ENCODE measurements at regions not wholly inside any gene's neighbourhood (a gene's known extent, or its start where the extent isn't known, plus 50 kb on each side); places are given as distances from the start of the nearest gene placed in this dataset.
A peak's percentile ranks its signal among the peaks of the same experiment; 100 is the strongest.

- BruUV-seq (replicated peaks) = no TSS peak
- CTCF ChIA-PET = interaction anchor here (0.6 kb wide), 1 partner anchor 388 kb away, joined by 3 read pairs; no protein-coding TSS in a partner anchor
- FAIRE-seq = no peak
Measured at GRCh38 chr5:74570250-74570649, 70.3 kb downstream of the ENC1 start.

More at GRCh38 chr5:74570250-74570649, 70.3 kb downstream of the ENC1 start:
- Histone ChIP-seq H3K9me1 (replicated peaks; ENCODE audit: control insufficient read depth, extremely low read depth, insufficient read depth, low read length) (no peaks in the 10 kb centered on the region), H3K79me2 (ENCODE audit: control insufficient read depth, insufficient read depth, low read length) (no peaks in the 10 kb centered on the region), H3K9me3 (replicated peaks; ENCODE audit: control insufficient read depth, insufficient read depth, low read length) (no peaks in the 10 kb centered on the region), H3K27me3 (ENCODE audit: control insufficient read depth in 2 of 2, insufficient read depth in 2 of 2, low read length in 2 of 2) (no peaks in the 10 kb centered on the region), H3K36me3 (ENCODE audit: control insufficient read depth in 2 of 2, extremely low read depth in 1 of 2, insufficient read depth in 2 of 2, low read length in 2 of 2) (no peaks in the 10 kb centered on the region), H3K4me3 (replicated peaks in 1 of 3; ENCODE audit: insufficient read depth in 1 of 3, low read depth in 1 of 3, low read length in 3 of 3) (no peak overlapping the region), H3K4me2 (ENCODE audit: insufficient read depth, low read length) (no peak overlapping the region), H2AFZ (ENCODE audit: low read depth, low read length) (no peak overlapping the region), H3K4me1 (ENCODE audit: control insufficient read depth, extremely low read depth, insufficient read depth, low read length) (peaks cover 5% of the 10 kb centered on the region), H3K9ac (replicated peaks; ENCODE audit: extremely low read depth, insufficient read depth, low read length) (no peak overlapping the region), H4K20me1 (replicated peaks; ENCODE audit: control insufficient read depth, extremely low read depth, insufficient read depth, low read length) (no peaks in the 10 kb centered on the region), H3K27ac (ENCODE audit: insufficient read depth, low read depth, low read length) (no peak overlapping the region)
- peak; percentile 32 for TF ChIP-seq FOS (IDR thresholded peaks at IDR 0.05; ENCODE audit: borderline replicate concordance, insufficient read depth, low read length)
- no peak for TF ChIP-seq GATA2 (IDR thresholded peaks at IDR 0.05; ENCODE audit: insufficient read depth, insufficient read length, low read depth, low read length)
- TF ChIP-seq POLR2AphosphoS5 (IDR thresholded peaks at IDR 0.05; ENCODE audit: insufficient read depth, low read depth, low read length) = no peak
- no peak for TF ChIP-seq CTCF (IDR thresholded peaks at IDR 0.05; ENCODE audit: extremely low read depth in 1 of 2, insufficient read depth in 1 of 2, low read depth in 1 of 2, low read length in 2 of 2)
- no peak for TF ChIP-seq MYC (IDR thresholded peaks at IDR 0.05; ENCODE audit: low read depth, low read length)
- no peak for TF ChIP-seq EZH2 (IDR thresholded peaks at IDR 0.05; ENCODE audit: borderline replicate concordance, low read depth, low read length, severe bottlenecking)
- TF ChIP-seq JUN (IDR thresholded peaks at IDR 0.05; ENCODE audit: borderline replicate concordance, insufficient read depth, insufficient read length, low read depth) = peak; percentile 17
- no peak for TF ChIP-seq MAX (IDR thresholded peaks at IDR 0.05; ENCODE audit: insufficient read depth, insufficient read length)
- TF ChIP-seq POLR2A (IDR thresholded peaks at IDR 0.05; ENCODE audit: low read depth, low read length) = no peak
- dilution Hi-C loops (cut with MboI; ENCODE audit: extremely low pct_ligation_motif_present, low sequenced_read_pairs) (no loop called here), intact Hi-C loops (cut with micrococcal nuclease) (no loop called here)
- POLR2A ChIA-PET = no interaction called here
- no peak for DNase-seq (ENCODE audit: low read depth, low spot score)

Measured in endothelial cell of umbilical vein (primary cell).